Heart left ventricle (tissue), 13 donors: ENCODE measurements at regions not wholly inside any gene's neighbourhood (a gene's known extent, or its start where the extent isn't known, plus 50 kb on each side); places are given as distances from the start of the nearest gene placed in this dataset.

Experiments used
- CTCF ChIP-seq, 12 donors: fragments of 200-600 bp; sonication (generic) in 4 of 12; IDR thresholded peaks; one replicate each; pipeline versions ENCODE4 v1.5.0 to v1.8.0; 2018 to 2022; ENCODE audit warnings: antibody characterized with exemption in 12 of 12, mild to moderate bottlenecking in 5 of 12
- POLR2A ChIP-seq, 2 donors: fragments of 450-650 bp; IDR thresholded peaks; one replicate each; pipeline ENCODE4 v1.6.1; 2017; ENCODE audit warnings: antibody characterized with exemption in 2 of 2, mild to moderate bottlenecking in 2 of 2, moderate library complexity in 2 of 2
- donor health status: ischemic (EF 13 %, LVEDD 7.1; RV severe dilation, severe dysfunction).
- donor health status: DM: no; HTN: yes; CAD: no.
- donor health status: DM: no; HTN: no; CAD: no.
- donor health status: ischemic (EF 25% LVEDD 6.9; RV normal size, moderate dysfunction).
- donor health status: ischemic (EF 25% LVEDD 5.7; RV mildly dilated, moderate dysfunction).
- donor health status: ischemic (EF 35%, LVEDD 5.7; RV mildly dilated, moderate dysfunction).
- donor health status: nonischemic (EF 11% LVEDD 7.7; RV severe dilation, severe dysfunction).
- donor health status: DM: yes; HTN: yes; CAD: no.
- donor health status: PGD.
- donor health status: ischemic (EF 29% LVEDD 5.4; RV normal size, mild dysfunction).
- donor health status: nonischemic (EF 23%, LVEDD 6.1; RV moderate dilation, normal function).

GRCh38 chrX:13404364-13404763 is 84.5 kb upstream of the ATXN3L start:
- TF ChIP-seq CTCF (IDR thresholded peaks at IDR 0.05): no peak
- no peak for TF ChIP-seq POLR2A (IDR thresholded peaks at IDR 0.05)
